Gastroesophageal sphincter (tissue), 4 donors: ENCODE measurements at regions not wholly inside any gene's neighbourhood (a gene's known extent, or its start where the extent isn't known, plus 50 kb on each side); places are given as distances from the start of the nearest gene placed in this dataset.

Experiments used
- ATAC-seq: fragments of 150-250 bp; one replicate; pipeline ENCODE4 v1.9.1; 2016; ENCODE audit warnings: mild to moderate bottlenecking, moderate library complexity
- H3K27ac ChIP-seq, 4 donors: fragments of 200-600 bp; sonication (generic) in 3 of 4; 1 replicate in 3 of 4; 2 replicates in 1 of 4; pipeline ENCODE4 v1.5.1; 2016 to 2019
- H3K27me3 ChIP-seq: fragments of 200-600 bp; sonication (generic); one replicate; pipeline ENCODE4 v1.5.1; 2019
- H3K36me3 ChIP-seq, 2 donors: fragments of 200-600 bp; sonication (generic); one replicate each; pipeline ENCODE4 v1.5.1; 2019; ENCODE audit warnings: control low read depth in 1 of 2
- H3K4me1 ChIP-seq, 3 donors: fragments of 200-600 bp; sonication (generic); 1 replicate in 2 of 3; 2 replicates in 1 of 3; pipeline ENCODE4 v1.5.1; 2016 to 2019; ENCODE audit warnings: control low read depth in 2 of 3
- H3K4me3 ChIP-seq, 2 donors: fragments of 200-600 bp; sonication (generic); one replicate each; pipeline ENCODE4 v1.5.1; 2019; ENCODE audit warnings: mild to moderate bottlenecking in 1 of 2, moderate library complexity in 1 of 2
- H3K9me3 ChIP-seq, 3 donors: fragments of 200-600 bp; sonication (generic); one replicate each; pipeline ENCODE4 v1.5.1; 2017 to 2019; ENCODE audit warnings: control low read depth in 2 of 3
- CTCF ChIP-seq, 4 experiments: fragments of 200-600 bp in 2 of 4; fragments of 450-650 bp in 2 of 4; sonication (generic) in 1 of 4; IDR thresholded peaks; one replicate each; pipeline ENCODE4 v1.5.1; 2017 to 2019; ENCODE audit warnings: antibody characterized with exemption in 4 of 4, mild to moderate bottlenecking in 2 of 4, moderate library complexity in 2 of 4
- EP300 ChIP-seq: sonication (generic); formaldehyde crosslinking; IDR thresholded peaks from one replicate; pipeline ENCODE4 v1.6.1; 2017; ENCODE audit warnings: antibody characterized with exemption, mild to moderate bottlenecking
- POLR2A ChIP-seq, 2 donors: fragments of 450-650 bp; IDR thresholded peaks; one replicate each; pipeline ENCODE4 v1.6.1; 2017; ENCODE audit warnings: antibody characterized with exemption in 2 of 2, mild to moderate bottlenecking in 2 of 2, moderate library complexity in 1 of 2
- POLR2AphosphoS5 ChIP-seq: sonication (generic); formaldehyde crosslinking; IDR thresholded peaks from one replicate; pipeline ENCODE4 v1.6.1; 2017; ENCODE audit warnings: antibody characterized with exemption
- WGBS, 2 donors: methylation state at CpG; one replicate each; pipeline ENCODE4 v1.1.5; 2018; ENCODE audit warnings: low coverage in 1 of 2; 5-methylcytosine and 5-hydroxymethylcytosine counted together

GRCh38 chr9:16215353-16215680, 655.2 kb downstream of the BNC2 start:
- H3K4me3 ChIP-seq = no peak overlapping the region

GRCh38 chr9:16217943-16218701, 652.3 kb downstream of the BNC2 start:
- ATAC-seq = no peak
- TF ChIP-seq POLR2AphosphoS5 (no peak), CTCF (IDR thresholded peaks at IDR 0.05) (no peak), EP300 (no peak), POLR2A (IDR thresholded peaks at IDR 0.05) (no peak)
- no peaks in the 10 kb centered on the region for H3K36me3 ChIP-seq
- H3K9me3 ChIP-seq = no peaks in the 10 kb centered on the region
- H3K27me3 ChIP-seq = no peaks in the 10 kb centered on the region
- 77 to 84% methylated on average over 5 to 12 of the region's 22 CpGs for WGBS, 2 donors
- H3K4me1 ChIP-seq = peaks cover 4 to 31% (median 11%) of the 10 kb centered on the region in 3 donors
- H3K27ac ChIP-seq = no peak overlapping the region
- no peak overlapping the region for H3K4me3 ChIP-seq

More at GRCh38 chr9:16215353-16215680, 655.2 kb downstream of the BNC2 start:
- Histone ChIP-seq H3K27ac (no peak overlapping the region), H3K27me3 (no peaks in the 10 kb centered on the region), H3K36me3 (no peaks in the 10 kb centered on the region), H3K4me1 (peaks cover 4 to 27% (median 11%) of the 10 kb centered on the region in 3 donors), H3K9me3 (no peaks in the 10 kb centered on the region)
- TF ChIP-seq EP300 (no peak), CTCF (IDR thresholded peaks at IDR 0.05) (no peak), POLR2AphosphoS5 (no peak), POLR2A (IDR thresholded peaks at IDR 0.05) (no peak)
- no peak for ATAC-seq
- WGBS, 2 donors = 55 to 74% methylated on average over 2 to 4 of the region's 6 CpGs

- H3K27ac ChIP-seq = peak overlapping the region in 1 of 4 donors; percentile 5
Measured at GRCh38 chr9:16221366-16221765, 649.1 kb downstream of the BNC2 start.

GRCh38 chr9:16221822-16222547, 648.5 kb downstream of the BNC2 start:
- no peaks in the 10 kb centered on the region for H3K27me3 ChIP-seq
- peak overlapping the region in 1 of 4 donors; percentile 5 for H3K27ac ChIP-seq
- no peak for TF ChIP-seq EP300
- TF ChIP-seq CTCF (IDR thresholded peaks at IDR 0.05) = no peak
- TF ChIP-seq POLR2A (IDR thresholded peaks at IDR 0.05) = no peak
- no peak for TF ChIP-seq POLR2AphosphoS5
- peak; percentile 60 for ATAC-seq
- 62 to 64% methylated on average over 2 to 3 of the region's 3 CpGs for WGBS, 2 donors
- peaks cover 0 to 8% (median 0%) of the 10 kb centered on the region in 3 donors for H3K4me1 ChIP-seq
- no peak overlapping the region for H3K4me3 ChIP-seq
- H3K9me3 ChIP-seq = no peaks in the 10 kb centered on the region
- no peaks in the 10 kb centered on the region for H3K36me3 ChIP-seq

More at GRCh38 chr9:16221366-16221765, 649.1 kb downstream of the BNC2 start:
- Histone ChIP-seq H3K36me3 (no peaks in the 10 kb centered on the region), H3K9me3 (no peaks in the 10 kb centered on the region), H3K4me1 (peaks cover 0 to 8% (median 0%) of the 10 kb centered on the region in 3 donors), H3K27me3 (no peaks in the 10 kb centered on the region), H3K4me3 (no peak overlapping the region)
- 52 to 65% methylated on average over 3 to 5 of the region's 6 CpGs for WGBS, 2 donors
- ATAC-seq = no peak
- TF ChIP-seq POLR2AphosphoS5 = no peak
- TF ChIP-seq EP300 = no peak
- no peak for TF ChIP-seq CTCF (IDR thresholded peaks at IDR 0.05)
- no peak for TF ChIP-seq POLR2A (IDR thresholded peaks at IDR 0.05)
